ENCODE measurements at regions not wholly inside any gene's neighbourhood (a gene's known extent, or its start where the extent isn't known, plus 50 kb on each side); places are given as distances from the start of the nearest gene placed in this dataset.
A peak's percentile ranks its signal among the peaks of the same experiment; 100 is the strongest.

DNA sequence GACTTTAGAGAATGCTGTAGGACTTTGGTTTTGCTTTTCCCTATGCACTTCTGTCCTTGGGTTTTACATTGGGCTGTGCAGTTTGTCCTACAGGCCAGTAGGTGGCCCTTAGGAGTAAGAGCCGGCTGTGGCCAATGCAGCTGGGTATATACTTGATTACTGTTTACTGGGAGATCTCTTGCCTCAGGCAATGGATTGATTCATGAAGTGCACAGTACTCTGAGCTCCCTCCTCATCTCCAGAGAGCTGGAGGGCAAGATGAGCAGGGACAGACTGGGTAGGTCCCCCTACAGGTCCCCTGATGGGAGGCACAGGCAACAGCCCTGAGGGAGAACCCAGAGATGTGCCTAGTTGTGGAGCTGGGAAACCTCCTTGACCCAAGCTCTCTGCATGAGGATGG, 103.8 kb upstream of the QRFPR start:
- H3K27ac ChIP-seq (ENCODE audit: low read depth) = no peak overlapping the region
- H3K4me3 ChIP-seq (ENCODE audit: low read depth, low read length) = no peak overlapping the region
- 4% methylated on average over 1 of the region's 1 CpG for WGBS
- H3K36me3 ChIP-seq (ENCODE audit: insufficient read depth) = no peaks in the 10 kb centered on the region
- no peaks in the 10 kb centered on the region for H3K4me1 ChIP-seq (ENCODE audit: insufficient read depth)
- DNase-seq (ENCODE audit: extremely low spot score) = no peak

- Histone ChIP-seq H3K4me1 (ENCODE audit: insufficient read depth) (no peaks in the 10 kb centered on the region), H3K36me3 (ENCODE audit: insufficient read depth) (no peaks in the 10 kb centered on the region), H3K27ac (ENCODE audit: low read depth) (no peak overlapping the region), H3K4me3 (ENCODE audit: low read depth, low read length) (no peak overlapping the region)
- DNase-seq (ENCODE audit: extremely low spot score) = no peak
- 62% methylated on average over 1 of the region's 1 CpG for WGBS
These were observed 99.0 kb upstream of the QRFPR start for GRCh38 chr4:121479808-121480207.

GRCh38 chr4:121477480-121477879, 96.7 kb upstream of the QRFPR start:
- WGBS = 69% methylated on average over 2 of the region's 2 CpGs
- Histone ChIP-seq H3K27ac (ENCODE audit: low read depth) (no peak overlapping the region), H3K4me3 (ENCODE audit: low read depth, low read length) (no peak overlapping the region), H3K4me1 (ENCODE audit: insufficient read depth) (no peaks in the 10 kb centered on the region), H3K36me3 (ENCODE audit: insufficient read depth) (no peaks in the 10 kb centered on the region)
- no peak for DNase-seq (ENCODE audit: extremely low spot score)

GRCh38 chr4:121477079-121477478, 96.3 kb upstream of the QRFPR start:
- DNase-seq (ENCODE audit: extremely low spot score) = no peak
- Histone ChIP-seq H3K4me1 (ENCODE audit: insufficient read depth) (no peaks in the 10 kb centered on the region), H3K36me3 (ENCODE audit: insufficient read depth) (no peaks in the 10 kb centered on the region), H3K4me3 (ENCODE audit: low read depth, low read length) (no peak overlapping the region), H3K27ac (ENCODE audit: low read depth) (no peak overlapping the region)
- 89% methylated on average over 1 of the region's 1 CpG for WGBS

DNA sequence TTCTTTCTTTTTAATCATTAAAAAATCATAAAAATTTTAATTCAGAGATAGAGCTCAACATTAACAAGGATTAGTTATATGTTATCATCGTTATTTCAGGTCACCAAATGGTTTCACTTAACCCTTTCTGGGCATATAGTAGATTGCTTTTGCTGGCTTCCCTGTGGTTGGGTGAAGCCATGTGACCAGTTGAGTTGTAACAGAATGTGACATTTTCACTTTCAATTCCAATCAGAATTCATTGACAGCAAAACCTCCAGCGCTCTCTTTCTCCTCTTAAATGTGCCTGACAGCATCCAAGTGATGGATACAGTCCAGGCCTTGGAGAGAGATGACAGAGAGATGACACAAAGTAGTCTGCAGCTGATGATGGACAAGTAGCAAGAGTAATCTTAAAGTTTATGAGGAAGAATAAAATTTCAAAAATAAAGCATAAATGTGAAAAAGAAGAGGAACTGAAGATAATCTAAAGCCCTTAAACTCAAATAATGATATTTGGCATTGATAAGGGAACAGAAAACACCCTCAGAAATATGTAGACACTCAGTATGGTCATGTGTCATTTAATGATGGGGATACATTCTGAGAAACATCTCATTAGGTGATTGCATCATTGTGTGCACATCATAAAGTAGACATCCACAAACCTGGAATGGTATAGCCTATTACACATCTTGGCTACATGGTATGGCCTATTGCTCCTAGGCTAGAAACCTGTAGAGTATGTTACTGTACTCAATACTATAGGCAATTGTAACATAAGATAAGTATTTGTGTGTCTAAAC, 92.3 kb upstream of the QRFPR start:
- Histone ChIP-seq H3K36me3 (ENCODE audit: insufficient read depth) (no peaks in the 10 kb centered on the region), H3K27ac (ENCODE audit: low read depth) (no peak overlapping the region), H3K4me1 (ENCODE audit: insufficient read depth) (no peaks in the 10 kb centered on the region), H3K4me3 (ENCODE audit: low read depth, low read length) (no peak overlapping the region)
- WGBS = 65% methylated on average over 2 of the region's 2 CpGs
- DNase-seq (ENCODE audit: extremely low spot score) = no peak

DNA sequence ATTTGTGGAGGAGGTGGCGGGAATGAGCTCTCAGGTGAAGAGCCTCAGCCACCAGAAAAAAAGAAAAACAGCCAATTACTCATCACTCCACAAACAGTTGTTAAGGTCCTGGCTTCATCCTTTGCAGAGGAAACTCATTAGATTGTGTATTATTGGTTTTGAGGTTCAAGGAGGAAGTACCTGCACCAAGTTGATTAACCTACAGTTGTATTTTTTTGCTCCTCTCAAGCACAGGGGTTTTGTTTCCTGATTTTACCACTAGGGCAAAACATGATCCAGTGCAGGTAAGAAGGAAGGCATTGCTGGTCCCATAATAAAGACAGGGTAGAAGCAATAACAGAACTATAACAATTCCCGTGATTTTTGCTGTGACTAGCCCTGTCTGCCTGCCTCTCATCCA, 84.0 kb upstream of the QRFPR start:
- Histone ChIP-seq H3K36me3 (ENCODE audit: insufficient read depth) (no peaks in the 10 kb centered on the region), H3K4me3 (ENCODE audit: low read depth, low read length) (no peak overlapping the region), H3K4me1 (ENCODE audit: insufficient read depth) (no peaks in the 10 kb centered on the region), H3K27ac (ENCODE audit: low read depth) (no peak overlapping the region)
- DNase-seq (ENCODE audit: extremely low spot score) = no peak
- WGBS = 71% methylated on average over 2 of the region's 2 CpGs

GRCh38 chr4:121462660-121463261, 81.9 kb upstream of the QRFPR start:
- Histone ChIP-seq H3K27ac (ENCODE audit: low read depth) (no peak overlapping the region), H3K4me3 (ENCODE audit: low read depth, low read length) (no peak overlapping the region), H3K36me3 (ENCODE audit: insufficient read depth) (no peaks in the 10 kb centered on the region), H3K4me1 (ENCODE audit: insufficient read depth) (no peaks in the 10 kb centered on the region)
- peak; percentile 28 for DNase-seq (ENCODE audit: extremely low spot score)
- WGBS = 49% methylated on average over 5 of the region's 5 CpGs

GRCh38 chr4:121459026-121459425, 78.2 kb upstream of the QRFPR start:
- Histone ChIP-seq H3K36me3 (ENCODE audit: insufficient read depth) (no peaks in the 10 kb centered on the region), H3K4me1 (ENCODE audit: insufficient read depth) (no peaks in the 10 kb centered on the region), H3K27ac (ENCODE audit: low read depth) (no peak overlapping the region), H3K4me3 (ENCODE audit: low read depth, low read length) (no peak overlapping the region)
- no peak for DNase-seq (ENCODE audit: extremely low spot score)
- 63% methylated on average over 2 of the region's 2 CpGs for WGBS

DNA sequence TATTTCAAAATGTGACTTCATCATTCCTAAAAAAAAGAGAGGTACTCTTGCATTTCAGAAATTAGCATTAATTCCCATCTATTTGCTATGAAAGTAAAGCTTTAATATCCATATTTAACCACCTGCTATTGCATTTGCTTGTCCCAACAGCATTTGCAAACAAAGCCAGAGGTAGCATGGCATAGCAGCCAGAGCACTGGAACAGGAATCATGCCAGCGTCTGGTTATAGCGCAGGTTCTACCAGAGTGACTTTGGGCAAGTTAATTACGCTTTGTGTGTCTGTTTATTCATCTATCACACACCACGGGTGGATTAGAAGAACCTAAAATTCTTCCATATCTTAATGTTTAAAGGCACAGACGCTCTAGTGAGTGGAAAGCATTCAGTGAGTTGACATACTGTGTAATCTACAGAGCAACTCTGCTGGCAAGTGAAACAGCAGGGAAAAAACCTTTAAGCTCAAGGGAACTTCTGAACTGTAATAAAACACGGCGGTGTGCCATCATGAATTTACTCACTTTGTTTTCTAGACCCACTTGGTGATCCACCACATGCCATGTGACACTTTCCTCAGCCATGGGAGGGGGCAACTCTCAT, 76.6 kb upstream of the QRFPR start:
- no peak for DNase-seq (ENCODE audit: extremely low spot score)
- Histone ChIP-seq H3K4me1 (ENCODE audit: insufficient read depth) (no peaks in the 10 kb centered on the region), H3K27ac (ENCODE audit: low read depth) (no peak overlapping the region), H3K4me3 (ENCODE audit: low read depth, low read length) (no peak overlapping the region), H3K36me3 (ENCODE audit: insufficient read depth) (no peaks in the 10 kb centered on the region)
- WGBS = 43% methylated on average over 7 of the region's 7 CpGs

GRCh38 chr4:121455285-121455684, 74.5 kb upstream of the QRFPR start:
- DNase-seq (ENCODE audit: extremely low spot score) = no peak
- Histone ChIP-seq H3K36me3 (ENCODE audit: insufficient read depth) (no peaks in the 10 kb centered on the region), H3K27ac (ENCODE audit: low read depth) (no peak overlapping the region), H3K4me3 (ENCODE audit: low read depth, low read length) (no peak overlapping the region), H3K4me1 (ENCODE audit: insufficient read depth) (no peaks in the 10 kb centered on the region)
- WGBS = 34% methylated on average over 3 of the region's 3 CpGs

- no peak overlapping the region for H3K27ac ChIP-seq (ENCODE audit: low read depth)
- WGBS = 25% methylated on average over 2 of the region's 2 CpGs
- H3K4me1 ChIP-seq (ENCODE audit: insufficient read depth) = no peaks in the 10 kb centered on the region
- H3K4me3 ChIP-seq (ENCODE audit: low read depth, low read length) = no peak overlapping the region
- DNase-seq (ENCODE audit: extremely low spot score) = no peak
- H3K36me3 ChIP-seq (ENCODE audit: insufficient read depth) = no peaks in the 10 kb centered on the region
These were observed 73.6 kb upstream of the QRFPR start for GRCh38 chr4:121454251-121454979.

DNA sequence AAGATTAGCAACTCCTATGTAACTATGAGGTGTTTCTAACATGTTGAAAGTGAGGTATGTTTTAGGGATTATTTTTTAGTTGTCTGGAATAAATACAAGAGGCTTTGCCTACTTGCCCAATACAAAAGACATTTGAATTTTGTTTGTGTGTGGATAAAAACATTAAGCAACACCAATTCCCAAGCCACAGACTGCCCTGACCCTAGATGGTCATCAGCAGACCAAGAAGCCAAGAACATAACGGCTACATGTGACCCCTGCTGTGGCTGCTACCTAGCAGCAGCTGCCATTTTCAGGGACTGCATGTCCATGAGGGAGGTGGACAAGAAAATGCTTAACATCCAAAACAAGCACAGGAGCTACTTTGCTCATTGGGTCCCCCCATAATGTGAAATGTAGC, 70.5 kb upstream of the QRFPR start:
- Histone ChIP-seq H3K4me1 (ENCODE audit: insufficient read depth) (no peaks in the 10 kb centered on the region), H3K36me3 (ENCODE audit: insufficient read depth) (no peaks in the 10 kb centered on the region), H3K4me3 (ENCODE audit: low read depth, low read length) (no peak overlapping the region), H3K27ac (ENCODE audit: low read depth) (no peak overlapping the region)
- no peak for DNase-seq (ENCODE audit: extremely low spot score)
- 75% methylated on average over 1 of the region's 1 CpG for WGBS

- 96% methylated on average over 1 of the region's 1 CpG for WGBS
These were observed 68.6 kb upstream of the QRFPR start for GRCh38 chr4:121449416-121449815.

DNA sequence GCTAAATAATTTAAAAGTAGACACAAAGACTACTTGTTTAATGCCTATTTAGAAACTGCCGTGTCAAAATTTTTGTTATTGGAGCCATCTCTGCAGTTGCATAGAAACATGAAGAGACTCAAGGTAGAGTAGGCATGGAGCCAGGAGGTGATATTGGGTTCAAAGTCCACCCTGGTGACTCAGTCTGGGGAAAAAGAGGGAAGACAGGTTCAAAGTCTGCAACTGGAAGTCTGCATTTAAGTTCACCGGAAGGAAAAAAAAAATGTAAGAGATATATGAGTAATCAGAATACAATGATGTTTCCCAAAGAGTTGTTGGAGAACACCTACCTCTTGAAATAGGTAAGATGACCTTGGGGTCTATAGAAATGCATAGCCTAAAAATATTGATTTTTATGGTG, 67.4 kb upstream of the QRFPR start:
- WGBS = 93% methylated on average over 2 of the region's 2 CpGs
- Histone ChIP-seq H3K4me3 (ENCODE audit: low read depth, low read length) (no peak overlapping the region), H3K27ac (ENCODE audit: low read depth) (no peak overlapping the region), H3K36me3 (ENCODE audit: insufficient read depth) (no peaks in the 10 kb centered on the region), H3K4me1 (ENCODE audit: insufficient read depth) (no peaks in the 10 kb centered on the region)
- no peak for DNase-seq (ENCODE audit: extremely low spot score)

More at GRCh38 chr4:121449416-121449815, 68.6 kb upstream of the QRFPR start:
- no peak for DNase-seq (ENCODE audit: extremely low spot score)
- no peaks in the 10 kb centered on the region for H3K4me1 ChIP-seq (ENCODE audit: insufficient read depth)
- no peak overlapping the region for H3K27ac ChIP-seq (ENCODE audit: low read depth)
- H3K4me3 ChIP-seq (ENCODE audit: low read depth, low read length) = no peak overlapping the region
- H3K36me3 ChIP-seq (ENCODE audit: insufficient read depth) = no peaks in the 10 kb centered on the region
